ENCODE measurements at regions not wholly inside any gene's neighbourhood (a gene's known extent, or its start where the extent isn't known, plus 50 kb on each side); places are given as distances from the start of the nearest gene placed in this dataset. TPM values are rescaled to one million over a fixed set of nuclear protein-coding genes. Genes with fewer than 3 reads are reported as not detected.

- Mint-ChIP-seq H3K4me1 (ENCODE audit: unreplicated experiment) (peaks cover 9% of the 10 kb centered on the region), H3K27me3 (ENCODE audit: unreplicated experiment) (peaks cover 10% of the 10 kb centered on the region), H3K27ac (ENCODE audit: unreplicated experiment) (no peak overlapping the region), H3K36me3 (ENCODE audit: low read depth, unreplicated experiment) (no peaks in the 10 kb centered on the region), H3K9me3 (ENCODE audit: unreplicated experiment) (no peaks in the 10 kb centered on the region), H3K4me3 (ENCODE audit: unreplicated experiment) (peak overlapping the region; percentile 71)
- peak; percentile 43 for DNase-seq (ENCODE audit: low spot score)
- TF ChIP-seq, protein P1, sequence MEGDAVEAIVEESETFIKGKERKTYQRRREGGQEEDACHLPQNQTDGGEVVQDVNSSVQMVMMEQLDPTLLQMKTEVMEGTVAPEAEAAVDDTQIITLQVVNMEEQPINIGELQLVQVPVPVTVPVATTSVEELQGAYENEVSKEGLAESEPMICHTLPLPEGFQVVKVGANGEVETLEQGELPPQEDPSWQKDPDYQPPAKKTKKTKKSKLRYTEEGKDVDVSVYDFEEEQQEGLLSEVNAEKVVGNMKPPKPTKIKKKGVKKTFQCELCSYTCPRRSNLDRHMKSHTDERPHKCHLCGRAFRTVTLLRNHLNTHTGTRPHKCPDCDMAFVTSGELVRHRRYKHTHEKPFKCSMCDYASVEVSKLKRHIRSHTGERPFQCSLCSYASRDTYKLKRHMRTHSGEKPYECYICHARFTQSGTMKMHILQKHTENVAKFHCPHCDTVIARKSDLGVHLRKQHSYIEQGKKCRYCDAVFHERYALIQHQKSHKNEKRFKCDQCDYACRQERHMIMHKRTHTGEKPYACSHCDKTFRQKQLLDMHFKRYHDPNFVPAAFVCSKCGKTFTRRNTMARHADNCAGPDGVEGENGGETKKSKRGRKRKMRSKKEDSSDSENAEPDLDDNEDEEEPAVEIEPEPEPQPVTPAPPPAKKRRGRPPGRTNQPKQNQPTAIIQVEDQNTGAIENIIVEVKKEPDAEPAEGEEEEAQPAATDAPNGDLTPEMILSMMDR (IDR thresholded peaks at IDR 0.05; ENCODE audit: unreplicated experiment) = no peak
Observed at GRCh38 chr12:116508145-116509121, 50.7 kb upstream of the MAP1LC3B2 start.

Small RNA genes in the stretch of these regions (microRNA-seq; reads per million reads assigned to microRNA genes)
- gene MIR4472-2 (ENCODE audit: unreplicated experiment) = not detected

All from endothelial cell (in vitro differentiated cells).